SK-N-SH (cell line): ENCODE measurements at regions not wholly inside any gene's neighbourhood (a gene's known extent, or its start where the extent isn't known, plus 50 kb on each side); places are given as distances from the start of the nearest gene placed in this dataset.

Source experiments
- CTCF ChIA-PET: fragments of 300-600, 350-600 bp; formaldehyde crosslinking; extraction: SDS; loops from one replicate; lab custom pipeline; 2021; lab: Yijun Ruan, JAX
- POLR2A ChIA-PET: fragments of 350-600 bp; sonication (Branson Sonifier 250); formaldehyde crosslinking; extraction: SDS; loops from one replicate; lab custom pipeline; 2020; ENCODE audit warnings: antibody characterized with exemption, inconsistent platforms; lab: Yijun Ruan, JAX
- DNase-seq: peaks from one replicate; pipeline ENCODE4 v3.0.0; 2012
- H2AFZ ChIP-seq: fragments of 200-600 bp; sonication (generic); 2 replicates; pipeline ENCODE4 v1.8.1; 2016; ENCODE audit warnings: antibody characterized with exemption, mild to moderate bottlenecking, low read depth
- H3F3A ChIP-seq: fragments of 200-600 bp; sonication (generic); replicated peaks from 2 replicates; pipeline ENCODE3; 2016; ENCODE audit warnings: antibody characterized with exemption, mild to moderate bottlenecking; ENCODE audit not compliant: insufficient read depth
- H3K27ac ChIP-seq, 2 experiments: fragments of 200-500 bp in 1 of 2; fragments of 200-600 bp in 1 of 2; sonication (Bioruptor generic) in 1 of 2; sonication (generic), shearing (Covaris generic) in 1 of 2; 2 replicates each; pipeline versions ENCODE4 v1.5.1 to v1.6.1; 2014 to 2016; ENCODE audit warnings: low read depth in 2 of 2, inconsistent platforms in 1 of 2, low read length in 1 of 2, mild to moderate bottlenecking in 1 of 2, mixed read lengths in 1 of 2
- H3K27me3 ChIP-seq: fragments of 200-600 bp; sonication (generic), shearing (Covaris generic); 2 replicates; pipeline ENCODE4 v1.6.1; 2016; ENCODE audit warnings: mixed run types; ENCODE audit not compliant: insufficient read depth
- H3K36me3 ChIP-seq, 2 experiments: fragments of 200-500 bp in 1 of 2; fragments of 200-600 bp in 1 of 2; sonication (Bioruptor generic) in 1 of 2; sonication (generic) in 1 of 2; replicated peaks in 1 of 2; 2 replicates each; pipeline versions ENCODE3 to v1.5.1; 2014 to 2016; ENCODE audit warnings: low read length in 1 of 2, mild to moderate bottlenecking in 1 of 2; ENCODE audit not compliant: insufficient read depth in 2 of 2, control insufficient read depth in 1 of 2
- H3K4me1 ChIP-seq, 2 experiments: fragments of 200-500 bp in 1 of 2; fragments of 200-600 bp in 1 of 2; sonication (Bioruptor generic) in 1 of 2; sonication (generic), shearing (Covaris generic) in 1 of 2; 2 replicates each; pipeline versions ENCODE4 v1.5.1 to v1.6.1; 2014 to 2016; ENCODE audit warnings: low read depth in 1 of 2, low read length in 1 of 2, mixed run types in 1 of 2; ENCODE audit not compliant: insufficient read depth in 2 of 2, control insufficient read depth in 1 of 2
- H3K4me2 ChIP-seq: fragments of 200-600 bp; sonication (generic), shearing (Covaris generic); 2 replicates; pipeline ENCODE4 v1.6.1; 2017; ENCODE audit warnings: mixed run types
- H3K4me3 ChIP-seq, 2 experiments: fragments of 200-500 bp in 1 of 2; fragments of 200-600 bp in 1 of 2; sonication (Bioruptor generic) in 1 of 2; sonication (generic), shearing (Covaris generic) in 1 of 2; 2 replicates each; pipeline versions ENCODE4 v1.5.1 to v1.8.1; 2014 to 2016; ENCODE audit warnings: low read depth in 2 of 2, inconsistent platforms in 1 of 2, low read length in 1 of 2, mild to moderate bottlenecking in 1 of 2, mixed read lengths in 1 of 2, moderate library complexity in 1 of 2
- H3K79me2 ChIP-seq: fragments of 200-600 bp; sonication (generic); 2 replicates; pipeline ENCODE4 v1.8.1; 2017; ENCODE audit warnings: mild to moderate bottlenecking; ENCODE audit not compliant: insufficient read depth
- H3K9ac ChIP-seq: fragments of 200-600 bp; sonication (generic); 2 replicates; pipeline ENCODE4 v1.6.1; 2017; ENCODE audit warnings: mixed run types
- H3K9me2 ChIP-seq: fragments of 200-600 bp; sonication (generic); 2 replicates; pipeline ENCODE4 v1.6.1; 2017; ENCODE audit warnings: mixed run types
- H3K9me3 ChIP-seq: fragments of 200-600 bp; sonication (generic); 2 replicates; pipeline ENCODE4 v1.6.1; 2017; ENCODE audit warnings: mixed run types, mild to moderate bottlenecking, moderate library complexity
- H4K20me1 ChIP-seq: fragments of 200-600 bp; sonication (generic); 2 replicates; pipeline ENCODE4 v1.6.1; 2017; ENCODE audit warnings: mild to moderate bottlenecking, mixed run types; ENCODE audit not compliant: insufficient read depth
- ELF1 ChIP-seq: IDR thresholded peaks from 2 replicates; pipeline ENCODE4 v1.4.0; 2012
- EP300 ChIP-seq, 2 experiments: IDR thresholded peaks; 2 replicates each; pipeline versions ENCODE4 v1.4.0 to v1.6.1; 2012; ENCODE audit warnings: borderline replicate concordance in 1 of 2, low read depth in 1 of 2, low read length in 1 of 2
- FOXJ3 ChIP-seq: sonication (generic); formaldehyde crosslinking; IDR thresholded peaks from 2 replicates; pipeline ENCODE4 v1.5.1; 2020; ENCODE audit warnings: mild to moderate bottlenecking, missing genetic modification reagents
- FOXM1 ChIP-seq: IDR thresholded peaks from 2 replicates; pipeline ENCODE4 v1.4.0; 2012; ENCODE audit warnings: low read depth, mild to moderate bottlenecking
- IRF3 ChIP-seq: fragments of 150-350 bp; IDR thresholded peaks from 2 replicates; pipeline ENCODE4 v1.6.1; 2016; ENCODE audit warnings: mild to moderate bottlenecking, low read depth, low read length
- JUND ChIP-seq: IDR thresholded peaks from 2 replicates; pipeline ENCODE4 v1.4.0; 2012
- MEF2A ChIP-seq: IDR thresholded peaks from 2 replicates; pipeline ENCODE4 v1.4.0; 2012; ENCODE audit warnings: low read depth, borderline replicate concordance
- MXI1 ChIP-seq: IDR thresholded peaks from 2 replicates; pipeline ENCODE4 v1.6.1; 2012; ENCODE audit warnings: mild to moderate bottlenecking, low read depth, low read length, improper control_type of control experiment
- RCOR1 ChIP-seq: fragments of 150-350 bp; IDR thresholded peaks from 2 replicates; pipeline ENCODE4 v1.6.1; 2017; ENCODE audit warnings: antibody characterized with exemption, low read length
- RXRA ChIP-seq: IDR thresholded peaks from 2 replicates; pipeline ENCODE4 v1.4.0; 2012; ENCODE audit warnings: low read depth, mild to moderate bottlenecking, borderline replicate concordance
- TAF1 ChIP-seq: IDR thresholded peaks from 2 replicates; pipeline ENCODE4 v1.6.1; 2012; ENCODE audit warnings: low read depth, mild to moderate bottlenecking, low read length, moderate library complexity, borderline replicate concordance
- TCF12 ChIP-seq: IDR thresholded peaks from 2 replicates; pipeline ENCODE4 v1.4.0; 2012
- USF2 ChIP-seq: fragments of 150-350 bp; IDR thresholded peaks from 2 replicates; pipeline ENCODE4 v1.6.1; 2017; ENCODE audit warnings: antibody characterized with exemption, low read length, low read depth, borderline replicate concordance
- YY1 ChIP-seq: IDR thresholded peaks from 2 replicates; pipeline ENCODE4 v1.4.0; 2012; ENCODE audit warnings: low read depth, mild to moderate bottlenecking
- WGBS: methylation state at CpG from one replicate; pipeline ENCODE4 v1.1.6; 2017; ENCODE audit warnings: low lambda C conversion rate; 5-methylcytosine and 5-hydroxymethylcytosine counted together
- TF ChIP-seq, protein P1 (sequence below): IDR thresholded peaks from 2 replicates; pipeline ENCODE4 v1.6.1; 2012; ENCODE audit warnings: mild to moderate bottlenecking, low read depth, low read length, moderate library complexity
- TF ChIP-seq, protein P2 (sequence below): IDR thresholded peaks from 2 replicates; pipeline ENCODE4 v1.4.0; 2012; ENCODE audit warnings: low read depth, borderline replicate concordance
- TF ChIP-seq, protein P3 (sequence below): fragments of 200-600 bp; sonication (generic); IDR thresholded peaks from 2 replicates; pipeline ENCODE4 v1.6.1; 2017; ENCODE audit warnings: antibody characterized with exemption, mild to moderate bottlenecking, moderate library complexity

- Histone ChIP-seq H2AFZ (no peak overlapping the region), H3K27me3 (no peaks in the 10 kb centered on the region), H3K79me2 (no peaks in the 10 kb centered on the region), H3K4me2 (no peak overlapping the region), H3K27ac (no peak overlapping the region), H3K9ac (no peak overlapping the region), H3K36me3 (no peaks in the 10 kb centered on the region), H3K9me3 (no peaks in the 10 kb centered on the region), H3K9me2 (no peaks in the 10 kb centered on the region), H3K4me3 (no peak overlapping the region), H3F3A (no peaks in the 10 kb centered on the region), H3K4me1 (no peaks in the 10 kb centered on the region), H4K20me1 (no peaks in the 10 kb centered on the region)
- TF ChIP-seq RCOR1: no peak
- no peak for TF ChIP-seq ELF1
- TF ChIP-seq JUND: no peak
- no peak for TF ChIP-seq USF2
- no peak for TF ChIP-seq EP300 (IDR thresholded peaks at IDR 0.05; ENCODE audit: borderline replicate concordance in 1 of 2, low read depth in 1 of 2, low read length in 1 of 2)
- no peak for TF ChIP-seq FOXM1
- ChIA-PET CTCF (no interaction called here), POLR2A (no interaction called here)
- no peak for DNase-seq
- 52% methylated on average over 4 of the region's 4 CpGs for WGBS
Observed at GRCh38 chr16:66054095-66054494, 312.4 kb upstream of the CDH5 start.

DNA sequence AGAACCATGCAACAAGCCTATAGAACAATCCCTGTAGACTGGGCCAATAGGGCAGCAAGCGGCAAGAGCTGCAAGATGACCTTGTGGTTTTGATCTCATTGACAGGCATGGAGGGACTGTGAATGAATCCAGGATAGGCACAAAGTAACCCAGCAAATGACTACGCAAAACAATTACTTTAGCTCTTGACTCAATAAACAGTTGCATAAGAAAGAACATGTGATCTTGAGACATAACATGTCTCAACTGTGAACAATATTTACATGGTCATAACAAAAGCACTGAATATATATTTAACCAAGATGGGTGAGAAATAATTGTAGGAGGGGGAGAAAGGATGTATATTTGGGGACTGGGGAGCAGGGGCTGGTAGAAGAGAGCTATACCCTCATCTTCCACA is 313.7 kb upstream of the CDH5 start:
- POLR2A ChIA-PET: no interaction called here
- H3K79me2 ChIP-seq: no peaks in the 10 kb centered on the region

More for the DNA sequence above, 313.7 kb upstream of the CDH5 start:
- H2AFZ ChIP-seq: no peak overlapping the region
- no peaks in the 10 kb centered on the region for H3K36me3 ChIP-seq
- no peaks in the 10 kb centered on the region for H3K27me3 ChIP-seq
- H3K9me2 ChIP-seq: no peaks in the 10 kb centered on the region
- no peak overlapping the region for H3K27ac ChIP-seq
- no peak overlapping the region for H3K4me3 ChIP-seq
- no peaks in the 10 kb centered on the region for H3K4me1 ChIP-seq
- 83% methylated on average over 2 of the region's 2 CpGs for WGBS
- DNase-seq: no peak
- CTCF ChIA-PET: no interaction called here
- H3K9me3 ChIP-seq: no peaks in the 10 kb centered on the region
- TF ChIP-seq RXRA (no peak), TCF12 (no peak), YY1 (no peak), ELF1 (no peak), FOXJ3 (CRISPR knock-in tag) (no peak), TAF1 (no peak), MXI1 (no peak), RCOR1 (no peak), USF2 (no peak), IRF3 (no peak), MEF2A (no peak)
- TF ChIP-seq, protein P1, sequence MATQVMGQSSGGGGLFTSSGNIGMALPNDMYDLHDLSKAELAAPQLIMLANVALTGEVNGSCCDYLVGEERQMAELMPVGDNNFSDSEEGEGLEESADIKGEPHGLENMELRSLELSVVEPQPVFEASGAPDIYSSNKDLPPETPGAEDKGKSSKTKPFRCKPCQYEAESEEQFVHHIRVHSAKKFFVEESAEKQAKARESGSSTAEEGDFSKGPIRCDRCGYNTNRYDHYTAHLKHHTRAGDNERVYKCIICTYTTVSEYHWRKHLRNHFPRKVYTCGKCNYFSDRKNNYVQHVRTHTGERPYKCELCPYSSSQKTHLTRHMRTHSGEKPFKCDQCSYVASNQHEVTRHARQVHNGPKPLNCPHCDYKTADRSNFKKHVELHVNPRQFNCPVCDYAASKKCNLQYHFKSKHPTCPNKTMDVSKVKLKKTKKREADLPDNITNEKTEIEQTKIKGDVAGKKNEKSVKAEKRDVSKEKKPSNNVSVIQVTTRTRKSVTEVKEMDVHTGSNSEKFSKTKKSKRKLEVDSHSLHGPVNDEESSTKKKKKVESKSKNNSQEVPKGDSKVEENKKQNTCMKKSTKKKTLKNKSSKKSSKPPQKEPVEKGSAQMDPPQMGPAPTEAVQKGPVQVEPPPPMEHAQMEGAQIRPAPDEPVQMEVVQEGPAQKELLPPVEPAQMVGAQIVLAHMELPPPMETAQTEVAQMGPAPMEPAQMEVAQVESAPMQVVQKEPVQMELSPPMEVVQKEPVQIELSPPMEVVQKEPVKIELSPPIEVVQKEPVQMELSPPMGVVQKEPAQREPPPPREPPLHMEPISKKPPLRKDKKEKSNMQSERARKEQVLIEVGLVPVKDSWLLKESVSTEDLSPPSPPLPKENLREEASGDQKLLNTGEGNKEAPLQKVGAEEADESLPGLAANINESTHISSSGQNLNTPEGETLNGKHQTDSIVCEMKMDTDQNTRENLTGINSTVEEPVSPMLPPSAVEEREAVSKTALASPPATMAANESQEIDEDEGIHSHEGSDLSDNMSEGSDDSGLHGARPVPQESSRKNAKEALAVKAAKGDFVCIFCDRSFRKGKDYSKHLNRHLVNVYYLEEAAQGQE: no peak
- TF ChIP-seq, protein P2, sequence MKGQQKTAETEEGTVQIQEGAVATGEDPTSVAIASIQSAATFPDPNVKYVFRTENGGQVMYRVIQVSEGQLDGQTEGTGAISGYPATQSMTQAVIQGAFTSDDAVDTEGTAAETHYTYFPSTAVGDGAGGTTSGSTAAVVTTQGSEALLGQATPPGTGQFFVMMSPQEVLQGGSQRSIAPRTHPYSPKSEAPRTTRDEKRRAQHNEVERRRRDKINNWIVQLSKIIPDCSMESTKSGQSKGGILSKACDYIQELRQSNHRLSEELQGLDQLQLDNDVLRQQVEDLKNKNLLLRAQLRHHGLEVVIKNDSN: no peak
- TF ChIP-seq, protein P3, sequence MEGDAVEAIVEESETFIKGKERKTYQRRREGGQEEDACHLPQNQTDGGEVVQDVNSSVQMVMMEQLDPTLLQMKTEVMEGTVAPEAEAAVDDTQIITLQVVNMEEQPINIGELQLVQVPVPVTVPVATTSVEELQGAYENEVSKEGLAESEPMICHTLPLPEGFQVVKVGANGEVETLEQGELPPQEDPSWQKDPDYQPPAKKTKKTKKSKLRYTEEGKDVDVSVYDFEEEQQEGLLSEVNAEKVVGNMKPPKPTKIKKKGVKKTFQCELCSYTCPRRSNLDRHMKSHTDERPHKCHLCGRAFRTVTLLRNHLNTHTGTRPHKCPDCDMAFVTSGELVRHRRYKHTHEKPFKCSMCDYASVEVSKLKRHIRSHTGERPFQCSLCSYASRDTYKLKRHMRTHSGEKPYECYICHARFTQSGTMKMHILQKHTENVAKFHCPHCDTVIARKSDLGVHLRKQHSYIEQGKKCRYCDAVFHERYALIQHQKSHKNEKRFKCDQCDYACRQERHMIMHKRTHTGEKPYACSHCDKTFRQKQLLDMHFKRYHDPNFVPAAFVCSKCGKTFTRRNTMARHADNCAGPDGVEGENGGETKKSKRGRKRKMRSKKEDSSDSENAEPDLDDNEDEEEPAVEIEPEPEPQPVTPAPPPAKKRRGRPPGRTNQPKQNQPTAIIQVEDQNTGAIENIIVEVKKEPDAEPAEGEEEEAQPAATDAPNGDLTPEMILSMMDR: no peak
- H4K20me1 ChIP-seq: no peaks in the 10 kb centered on the region
- no peak overlapping the region for H3K4me2 ChIP-seq
- no peak overlapping the region for H3K9ac ChIP-seq
- no peaks in the 10 kb centered on the region for H3F3A ChIP-seq
